NCI-H2107 treated with DMSO at 0.1 percent for 48 hours (cell line): ENCODE measurements at regions not wholly inside any gene's neighbourhood (a gene's known extent, or its start where the extent isn't known, plus 50 kb on each side); places are given as distances from the start of the nearest gene placed in this dataset.
"Not testable (repeated sequence)": the region's sequence is repeated elsewhere in the genome, so short reads cannot be mapped to it uniquely, and the experiment has no call there.

ENCODE experiments used
- DNase-seq: peaks from one replicate; lab custom pipeline; 2025; ENCODE audit not compliant: unreplicated experiment; lab: John Stamatoyannopoulos, UW

GRCh38 chr15:77881950-77882349 lies 195.6 kb downstream of the TBC1D2B start:
- no peak for DNase-seq

- not testable (repeated sequence) for DNase-seq
Observed at GRCh38 chr15:77881535-77881934, 196.0 kb downstream of the TBC1D2B start.

- DNase-seq, result not testable (repeated sequence)
Observed at GRCh38 chr15:77879466-77879865, 198.0 kb downstream of the TBC1D2B start.

DNA sequence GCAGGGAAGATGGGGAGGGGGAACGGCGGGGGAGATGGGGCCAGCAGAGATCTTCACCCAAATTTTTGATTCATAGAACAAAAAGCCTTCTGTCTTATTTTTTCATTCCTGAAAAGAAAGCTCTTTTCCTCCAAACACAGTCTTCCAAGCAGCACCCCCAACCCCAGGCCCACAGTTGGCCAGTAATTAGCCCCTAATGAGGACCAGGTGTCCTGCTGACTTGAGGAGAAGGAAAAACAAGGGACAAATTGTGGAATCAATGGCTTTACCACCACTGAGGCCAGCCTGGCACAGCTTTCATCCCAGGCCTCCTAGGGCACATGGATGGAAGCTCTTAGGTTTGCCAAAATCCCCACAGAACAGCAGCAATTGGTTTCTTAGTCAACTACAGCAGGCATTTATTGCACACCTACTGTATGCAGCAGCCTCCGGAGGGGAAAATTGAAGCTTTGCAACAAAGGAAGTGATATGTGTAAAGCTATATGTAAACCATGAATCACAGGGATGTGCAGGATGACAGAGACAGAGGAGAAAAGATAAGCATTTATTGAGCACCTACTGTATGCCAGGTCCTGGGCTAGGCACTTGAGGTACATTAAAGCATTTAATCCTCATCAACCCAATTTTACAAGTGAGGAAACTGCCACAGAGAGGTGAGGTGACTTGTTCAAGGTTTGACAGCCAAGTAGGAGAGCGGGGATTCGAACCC lies 199.5 kb downstream of the TBC1D2B start:
- DNase-seq, result no peak

- not testable (repeated sequence) for DNase-seq
Observed at GRCh38 chr15:77876107-77876820, 201.2 kb downstream of the TBC1D2B start.

GRCh38 chr15:77875066-77875721 lies 202.3 kb downstream of the TBC1D2B start:
- DNase-seq, result not testable (repeated sequence)

DNA sequence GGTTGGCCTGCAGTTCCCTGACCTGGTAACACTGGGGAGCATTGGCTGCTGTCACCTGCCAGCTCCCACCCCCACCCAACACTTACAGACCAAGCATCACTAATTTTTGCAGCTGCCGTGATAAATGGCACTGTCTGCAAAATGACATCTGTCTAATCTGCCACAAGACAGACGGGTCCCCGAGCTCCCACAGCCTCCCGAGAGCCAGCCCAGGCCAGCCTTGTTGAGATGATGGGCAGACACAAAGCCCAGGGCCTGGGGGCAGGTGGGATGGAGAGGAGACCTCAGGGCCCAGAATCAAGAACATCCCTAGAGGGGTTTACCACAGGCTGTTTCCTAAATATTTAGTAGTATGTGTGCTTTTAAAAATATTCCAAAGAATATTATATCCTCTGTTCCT lies 203.4 kb downstream of the TBC1D2B start:
- DNase-seq, result no peak

- DNase-seq, result not testable (repeated sequence)
Observed at GRCh38 chr15:77872521-77873425, 204.7 kb downstream of the TBC1D2B start.

GRCh38 chr15:77871852-77872371 lies 205.6 kb downstream of the TBC1D2B start:
- DNase-seq, result no peak

GRCh38 chr15:77870195-77871065 lies 207.1 kb downstream of the TBC1D2B start:
- no peak for DNase-seq

GRCh38 chr15:77869021-77869895 lies 208.3 kb downstream of the TBC1D2B start:
- no peak for DNase-seq

DNA sequence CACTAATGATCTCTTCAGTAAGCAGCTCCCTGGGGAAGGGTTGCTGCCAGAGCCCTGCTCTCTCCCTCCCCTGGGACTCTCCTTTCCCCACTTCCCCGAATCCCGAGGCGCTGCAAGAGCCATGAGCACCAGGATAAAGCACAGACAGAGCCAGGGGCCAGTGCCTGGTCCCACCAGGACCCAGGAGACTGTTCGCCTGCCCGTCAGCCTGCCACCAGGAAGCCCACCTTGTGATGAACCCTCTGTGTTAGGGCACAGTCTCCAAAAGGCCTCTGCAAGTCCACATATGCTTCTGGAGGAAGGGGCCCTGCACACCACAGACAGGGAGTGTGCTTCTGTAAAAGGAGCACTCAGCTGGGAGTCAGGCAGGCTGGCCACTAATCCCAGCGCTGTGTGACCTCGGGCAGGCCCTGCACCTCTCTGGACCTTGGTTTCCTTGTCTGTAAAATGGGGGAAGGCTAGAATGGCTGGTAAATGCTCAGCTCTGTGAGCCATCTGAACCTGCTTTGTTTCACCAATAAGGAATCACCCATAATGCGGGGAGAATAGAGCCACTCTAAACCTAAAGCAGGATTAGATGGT lies 209.4 kb downstream of the TBC1D2B start:
- DNase-seq, result not testable (repeated sequence)

GRCh38 chr15:77867266-77868047 lies 210.1 kb downstream of the TBC1D2B start:
- DNase-seq, result peak; percentile 53

- DNase-seq, result no peak
Observed at GRCh38 chr15:77866596-77867125, 210.8 kb downstream of the TBC1D2B start.

GRCh38 chr15:77866186-77866585 lies 211.3 kb downstream of the TBC1D2B start:
- no peak for DNase-seq

- no peak for DNase-seq
Observed at GRCh38 chr15:77865701-77866100, 211.8 kb downstream of the TBC1D2B start.

- no peak for DNase-seq
Observed at GRCh38 chr15:77865106-77865610, 212.4 kb downstream of the TBC1D2B start.
